SK-N-SH (cell line): ENCODE measurements at regions not wholly inside any gene's neighbourhood (a gene's known extent, or its start where the extent isn't known, plus 50 kb on each side); places are given as distances from the start of the nearest gene placed in this dataset.

Source experiments
- CTCF ChIA-PET: fragments of 300-600, 350-600 bp; formaldehyde crosslinking; extraction: SDS; loops from one replicate; lab custom pipeline; 2021; lab: Yijun Ruan, JAX
- POLR2A ChIA-PET: fragments of 350-600 bp; sonication (Branson Sonifier 250); formaldehyde crosslinking; extraction: SDS; loops from one replicate; lab custom pipeline; 2020; ENCODE audit warnings: antibody characterized with exemption, inconsistent platforms; lab: Yijun Ruan, JAX
- DNase-seq: peaks from one replicate; pipeline ENCODE4 v3.0.0; 2012
- H2AFZ ChIP-seq: fragments of 200-600 bp; sonication (generic); 2 replicates; pipeline ENCODE4 v1.8.1; 2016; ENCODE audit warnings: antibody characterized with exemption, mild to moderate bottlenecking, low read depth
- H3F3A ChIP-seq: fragments of 200-600 bp; sonication (generic); replicated peaks from 2 replicates; pipeline ENCODE3; 2016; ENCODE audit warnings: antibody characterized with exemption, mild to moderate bottlenecking; ENCODE audit not compliant: insufficient read depth
- H3K27ac ChIP-seq, 2 experiments: fragments of 200-500 bp in 1 of 2; fragments of 200-600 bp in 1 of 2; sonication (Bioruptor generic) in 1 of 2; sonication (generic), shearing (Covaris generic) in 1 of 2; 2 replicates each; pipeline versions ENCODE4 v1.5.1 to v1.6.1; 2014 to 2016; ENCODE audit warnings: low read depth in 2 of 2, inconsistent platforms in 1 of 2, low read length in 1 of 2, mild to moderate bottlenecking in 1 of 2, mixed read lengths in 1 of 2
- H3K27me3 ChIP-seq: fragments of 200-600 bp; sonication (generic), shearing (Covaris generic); 2 replicates; pipeline ENCODE4 v1.6.1; 2016; ENCODE audit warnings: mixed run types; ENCODE audit not compliant: insufficient read depth
- H3K36me3 ChIP-seq, 2 experiments: fragments of 200-500 bp in 1 of 2; fragments of 200-600 bp in 1 of 2; sonication (Bioruptor generic) in 1 of 2; sonication (generic) in 1 of 2; replicated peaks in 1 of 2; 2 replicates each; pipeline versions ENCODE3 to v1.5.1; 2014 to 2016; ENCODE audit warnings: low read length in 1 of 2, mild to moderate bottlenecking in 1 of 2; ENCODE audit not compliant: insufficient read depth in 2 of 2, control insufficient read depth in 1 of 2
- H3K4me1 ChIP-seq, 2 experiments: fragments of 200-500 bp in 1 of 2; fragments of 200-600 bp in 1 of 2; sonication (Bioruptor generic) in 1 of 2; sonication (generic), shearing (Covaris generic) in 1 of 2; 2 replicates each; pipeline versions ENCODE4 v1.5.1 to v1.6.1; 2014 to 2016; ENCODE audit warnings: low read depth in 1 of 2, low read length in 1 of 2, mixed run types in 1 of 2; ENCODE audit not compliant: insufficient read depth in 2 of 2, control insufficient read depth in 1 of 2
- H3K4me2 ChIP-seq: fragments of 200-600 bp; sonication (generic), shearing (Covaris generic); 2 replicates; pipeline ENCODE4 v1.6.1; 2017; ENCODE audit warnings: mixed run types
- H3K4me3 ChIP-seq, 2 experiments: fragments of 200-500 bp in 1 of 2; fragments of 200-600 bp in 1 of 2; sonication (Bioruptor generic) in 1 of 2; sonication (generic), shearing (Covaris generic) in 1 of 2; 2 replicates each; pipeline versions ENCODE4 v1.5.1 to v1.8.1; 2014 to 2016; ENCODE audit warnings: low read depth in 2 of 2, inconsistent platforms in 1 of 2, low read length in 1 of 2, mild to moderate bottlenecking in 1 of 2, mixed read lengths in 1 of 2, moderate library complexity in 1 of 2
- H3K79me2 ChIP-seq: fragments of 200-600 bp; sonication (generic); 2 replicates; pipeline ENCODE4 v1.8.1; 2017; ENCODE audit warnings: mild to moderate bottlenecking; ENCODE audit not compliant: insufficient read depth
- H3K9ac ChIP-seq: fragments of 200-600 bp; sonication (generic); 2 replicates; pipeline ENCODE4 v1.6.1; 2017; ENCODE audit warnings: mixed run types
- H3K9me2 ChIP-seq: fragments of 200-600 bp; sonication (generic); 2 replicates; pipeline ENCODE4 v1.6.1; 2017; ENCODE audit warnings: mixed run types
- H3K9me3 ChIP-seq: fragments of 200-600 bp; sonication (generic); 2 replicates; pipeline ENCODE4 v1.6.1; 2017; ENCODE audit warnings: mixed run types, mild to moderate bottlenecking, moderate library complexity
- H4K20me1 ChIP-seq: fragments of 200-600 bp; sonication (generic); 2 replicates; pipeline ENCODE4 v1.6.1; 2017; ENCODE audit warnings: mild to moderate bottlenecking, mixed run types; ENCODE audit not compliant: insufficient read depth
- CHD2 ChIP-seq: fragments of 150-350 bp; IDR thresholded peaks from 2 replicates; pipeline ENCODE4 v1.6.1; 2018; ENCODE audit warnings: low read length; ENCODE audit not compliant: partially characterized antibody
- ELF1 ChIP-seq: IDR thresholded peaks from 2 replicates; pipeline ENCODE4 v1.4.0; 2012
- EZH2phosphoT487 ChIP-seq: fragments of 200-600 bp; sonication (generic); IDR thresholded peaks from 2 replicates; pipeline ENCODE4 v1.6.1; 2017; ENCODE audit warnings: low read depth, mixed run types, mild to moderate bottlenecking, antibody characterized with exemption, moderate library complexity, borderline replicate concordance
- GABPA ChIP-seq: IDR thresholded peaks from 2 replicates; pipeline ENCODE4 v1.4.0; 2012; ENCODE audit warnings: low read depth, mild to moderate bottlenecking
- GATA2 ChIP-seq: sonication (generic); formaldehyde crosslinking; IDR thresholded peaks from 2 replicates; pipeline ENCODE4 v1.5.0; 2020; ENCODE audit warnings: mild to moderate bottlenecking, missing genetic modification reagents
- IRF3 ChIP-seq: fragments of 150-350 bp; IDR thresholded peaks from 2 replicates; pipeline ENCODE4 v1.6.1; 2016; ENCODE audit warnings: mild to moderate bottlenecking, low read depth, low read length
- MEF2A ChIP-seq: IDR thresholded peaks from 2 replicates; pipeline ENCODE4 v1.4.0; 2012; ENCODE audit warnings: low read depth, borderline replicate concordance
- POLR2AphosphoS5 ChIP-seq: IDR thresholded peaks from 2 replicates; pipeline ENCODE4 v1.6.1; 2012; ENCODE audit warnings: low read depth, low read length
- RXRA ChIP-seq: IDR thresholded peaks from 2 replicates; pipeline ENCODE4 v1.4.0; 2012; ENCODE audit warnings: low read depth, mild to moderate bottlenecking, borderline replicate concordance
- SMC3 ChIP-seq: IDR thresholded peaks from 2 replicates; pipeline ENCODE4 v1.6.1; 2012; ENCODE audit warnings: low read depth, low read length, improper control_type of control experiment
- TAF1 ChIP-seq: IDR thresholded peaks from 2 replicates; pipeline ENCODE4 v1.6.1; 2012; ENCODE audit warnings: low read depth, mild to moderate bottlenecking, low read length, moderate library complexity, borderline replicate concordance
- YY1 ChIP-seq: IDR thresholded peaks from 2 replicates; pipeline ENCODE4 v1.4.0; 2012; ENCODE audit warnings: low read depth, mild to moderate bottlenecking
- ZBTB33 ChIP-seq: IDR thresholded peaks from 2 replicates; pipeline ENCODE4 v1.4.0; 2012; ENCODE audit warnings: low read depth, borderline replicate concordance
- WGBS: methylation state at CpG from one replicate; pipeline ENCODE4 v1.1.6; 2017; ENCODE audit warnings: low lambda C conversion rate; 5-methylcytosine and 5-hydroxymethylcytosine counted together
- TF ChIP-seq, protein P1 (sequence below): IDR thresholded peaks from 2 replicates; pipeline ENCODE4; 2012
- TF ChIP-seq, protein P2 (sequence below): fragments of 200-600 bp; sonication (generic); IDR thresholded peaks from 2 replicates; pipeline ENCODE4 v1.6.1; 2017; ENCODE audit warnings: antibody characterized with exemption, mild to moderate bottlenecking, moderate library complexity

DNA sequence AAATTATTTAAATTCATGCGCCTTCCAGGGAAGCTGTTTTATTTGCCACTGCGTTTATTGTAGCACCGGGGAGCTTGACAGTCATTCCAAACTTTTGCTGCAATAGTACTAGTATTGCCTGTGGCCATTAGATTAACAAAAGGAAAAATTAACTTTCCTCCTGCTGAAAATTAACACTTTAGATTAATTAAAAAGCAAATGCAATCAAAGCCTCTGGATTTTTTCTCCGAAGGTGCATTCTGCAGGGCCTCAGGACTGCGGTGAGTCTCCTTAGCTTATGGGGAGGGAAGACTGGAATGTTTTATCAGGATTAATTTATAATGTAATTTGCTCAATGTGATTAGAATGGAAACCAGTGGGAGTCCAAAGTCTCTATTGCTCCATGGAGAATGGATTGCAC, 456.4 kb upstream of the CFAP20DC start:
- H3K27me3 ChIP-seq, result no peaks in the 10 kb centered on the region; the same call in 1 of the 2 replicates
- POLR2A ChIA-PET, result no interaction called here
- no peak overlapping the region for H3K9ac ChIP-seq
- DNase-seq, result no peak
- TF ChIP-seq YY1, result no peak
- TF ChIP-seq EZH2phosphoT487, result no peak
- TF ChIP-seq RXRA, result no peak
- TF ChIP-seq, protein P1, sequence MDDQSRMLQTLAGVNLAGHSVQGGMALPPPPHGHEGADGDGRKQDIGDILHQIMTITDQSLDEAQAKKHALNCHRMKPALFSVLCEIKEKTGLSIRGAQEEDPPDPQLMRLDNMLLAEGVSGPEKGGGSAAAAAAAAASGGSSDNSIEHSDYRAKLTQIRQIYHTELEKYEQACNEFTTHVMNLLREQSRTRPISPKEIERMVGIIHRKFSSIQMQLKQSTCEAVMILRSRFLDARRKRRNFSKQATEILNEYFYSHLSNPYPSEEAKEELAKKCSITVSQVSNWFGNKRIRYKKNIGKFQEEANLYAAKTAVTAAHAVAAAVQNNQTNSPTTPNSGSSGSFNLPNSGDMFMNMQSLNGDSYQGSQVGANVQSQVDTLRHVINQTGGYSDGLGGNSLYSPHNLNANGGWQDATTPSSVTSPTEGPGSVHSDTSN, result no peak
- no peak for TF ChIP-seq TAF1
- no peak for TF ChIP-seq SMC3
- TF ChIP-seq MEF2A, result no peak
- H3K79me2 ChIP-seq, result no peaks in the 10 kb centered on the region
- H3F3A ChIP-seq, result no peaks in the 10 kb centered on the region
- H3K36me3 ChIP-seq, result no peaks in the 10 kb centered on the region
- no peak overlapping the region for H3K27ac ChIP-seq
- 66% methylated on average over 5 of the region's 5 CpGs for WGBS
- H3K4me2 ChIP-seq, result no peak overlapping the region
- no peaks in the 10 kb centered on the region for H4K20me1 ChIP-seq
- H3K4me1 ChIP-seq, result no peaks in the 10 kb centered on the region
- H2AFZ ChIP-seq, result no peak overlapping the region
- no peaks in the 10 kb centered on the region; the same call in 1 of the 2 replicates for H3K9me2 ChIP-seq
- no peak overlapping the region for H3K4me3 ChIP-seq
- CTCF ChIA-PET, result no interaction called here
- no peaks in the 10 kb centered on the region for H3K9me3 ChIP-seq

GRCh38 chr3:59503441-59503840, 453.6 kb upstream of the CFAP20DC start:
- Histone ChIP-seq H3K36me3 (no peaks in the 10 kb centered on the region), H3K4me2 (no peak overlapping the region), H3K4me3 (no peak overlapping the region), H3K4me1 (no peaks in the 10 kb centered on the region), H3K27me3 (no peaks in the 10 kb centered on the region; the same call in 1 of the 2 replicates), H4K20me1 (no peaks in the 10 kb centered on the region), H3F3A (no peaks in the 10 kb centered on the region), H3K27ac (no peak overlapping the region), H3K79me2 (no peaks in the 10 kb centered on the region), H3K9me3 (no peaks in the 10 kb centered on the region), H3K9me2 (no peaks in the 10 kb centered on the region; the same call in 1 of the 2 replicates), H2AFZ (no peak overlapping the region), H3K9ac (no peak overlapping the region)
- ChIA-PET CTCF (no interaction called here), POLR2A (no interaction called here)
- DNase-seq, result no peak
- 79% methylated on average over 3 of the region's 3 CpGs for WGBS
- TF ChIP-seq, protein P2, sequence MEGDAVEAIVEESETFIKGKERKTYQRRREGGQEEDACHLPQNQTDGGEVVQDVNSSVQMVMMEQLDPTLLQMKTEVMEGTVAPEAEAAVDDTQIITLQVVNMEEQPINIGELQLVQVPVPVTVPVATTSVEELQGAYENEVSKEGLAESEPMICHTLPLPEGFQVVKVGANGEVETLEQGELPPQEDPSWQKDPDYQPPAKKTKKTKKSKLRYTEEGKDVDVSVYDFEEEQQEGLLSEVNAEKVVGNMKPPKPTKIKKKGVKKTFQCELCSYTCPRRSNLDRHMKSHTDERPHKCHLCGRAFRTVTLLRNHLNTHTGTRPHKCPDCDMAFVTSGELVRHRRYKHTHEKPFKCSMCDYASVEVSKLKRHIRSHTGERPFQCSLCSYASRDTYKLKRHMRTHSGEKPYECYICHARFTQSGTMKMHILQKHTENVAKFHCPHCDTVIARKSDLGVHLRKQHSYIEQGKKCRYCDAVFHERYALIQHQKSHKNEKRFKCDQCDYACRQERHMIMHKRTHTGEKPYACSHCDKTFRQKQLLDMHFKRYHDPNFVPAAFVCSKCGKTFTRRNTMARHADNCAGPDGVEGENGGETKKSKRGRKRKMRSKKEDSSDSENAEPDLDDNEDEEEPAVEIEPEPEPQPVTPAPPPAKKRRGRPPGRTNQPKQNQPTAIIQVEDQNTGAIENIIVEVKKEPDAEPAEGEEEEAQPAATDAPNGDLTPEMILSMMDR, result no peak
- TF ChIP-seq TAF1 (no peak), SMC3 (no peak), MEF2A (no peak), CHD2 (no peak), ELF1 (no peak), RXRA (no peak), GABPA (no peak), ZBTB33 (no peak), IRF3 (no peak), GATA2 (CRISPR knock-in tag) (no peak), POLR2AphosphoS5 (no peak)
- TF ChIP-seq, protein P1, result no peak
